GM19099 (cell line): ENCODE measurements at regions not wholly inside any gene's neighbourhood (a gene's known extent, or its start where the extent isn't known, plus 50 kb on each side); places are given as distances from the start of the nearest gene placed in this dataset.

Source experiments
- POLR2A ChIP-seq: IDR thresholded peaks from 3 replicates; pipeline ENCODE4 v1.6.1; 2011; ENCODE audit warnings: low read depth; ENCODE audit not compliant: insufficient read length; ENCODE audit errors: extremely low read depth

DNA sequence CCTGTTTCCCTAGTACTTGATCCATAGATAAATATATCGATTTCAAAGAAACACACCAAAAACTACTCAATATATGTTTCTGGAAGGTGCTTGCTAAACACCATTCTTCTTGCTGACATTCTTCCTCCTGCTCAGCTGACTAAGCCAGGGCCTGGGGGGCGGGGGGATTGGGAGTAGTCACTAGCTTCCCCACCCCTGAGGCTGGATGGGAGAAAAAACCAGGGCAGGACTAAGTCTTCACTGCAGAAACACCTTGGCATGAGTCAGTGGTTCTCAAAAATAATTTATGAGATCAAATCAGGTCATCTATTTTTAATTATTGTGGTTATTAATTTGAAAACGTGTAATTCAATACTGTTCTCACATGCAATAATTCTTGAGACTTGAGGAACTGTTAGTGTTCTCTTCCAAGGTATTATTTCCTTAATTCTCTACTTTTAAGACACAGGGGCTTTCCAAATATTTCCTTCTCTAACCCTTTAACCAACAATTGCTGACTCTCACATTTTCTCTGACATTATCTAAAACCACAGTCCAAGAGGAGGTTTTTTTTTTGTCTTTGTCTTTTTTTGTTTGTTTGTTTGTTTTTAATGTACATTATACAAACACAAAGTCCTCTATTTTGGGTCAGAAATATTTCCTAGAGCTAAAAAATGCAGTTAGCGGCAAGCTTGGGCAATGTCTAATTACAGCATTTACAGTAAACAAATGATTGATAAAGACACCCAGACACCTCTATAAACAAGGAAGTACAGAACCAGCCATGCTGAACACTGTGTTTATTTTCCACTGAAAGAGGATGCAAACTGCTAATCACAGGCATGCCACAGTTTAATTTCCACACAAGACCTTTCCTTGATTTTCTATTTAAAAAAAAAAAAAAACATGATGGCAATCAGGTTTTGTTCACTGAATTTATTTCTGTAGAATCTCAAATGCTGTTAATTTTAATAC lies 120.3 kb upstream of the USP9X start:
- no peak for TF ChIP-seq POLR2A

DNA sequence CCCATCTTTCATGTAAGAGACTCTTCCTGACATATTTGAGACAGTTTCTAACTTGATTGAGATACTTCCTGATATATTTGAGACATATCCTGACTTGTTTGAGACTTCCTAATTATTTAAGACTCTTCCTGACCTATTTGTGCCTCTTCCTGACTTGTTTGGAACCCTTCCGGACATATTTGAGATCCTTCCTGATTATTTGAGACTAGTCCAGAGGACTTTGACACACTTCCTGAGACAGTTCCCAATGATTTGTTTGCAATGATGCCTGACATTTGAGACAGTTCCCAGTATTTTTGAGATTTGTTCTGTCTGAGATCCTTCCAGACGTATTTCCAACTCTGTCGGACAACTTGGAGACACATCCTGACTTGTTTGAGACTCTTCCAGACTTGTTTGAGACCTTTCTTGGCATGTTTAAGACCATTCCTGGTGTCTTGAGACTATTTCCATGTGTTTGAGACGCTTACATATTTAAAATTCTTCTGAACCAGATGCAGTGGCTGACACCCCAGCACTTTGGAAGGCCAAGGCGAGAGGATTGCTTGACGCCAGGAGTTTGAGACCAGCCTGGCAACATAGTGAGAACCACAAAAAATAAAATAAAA lies 118.9 kb upstream of the USP9X start:
- no peak for TF ChIP-seq POLR2A

- no peak for TF ChIP-seq POLR2A
Measured at GRCh38 chrX:40968180-40968579, 117.1 kb upstream of the USP9X start.

GRCh38 chrX:40971736-40972135 lies 113.5 kb upstream of the USP9X start:
- TF ChIP-seq POLR2A: no peak

DNA sequence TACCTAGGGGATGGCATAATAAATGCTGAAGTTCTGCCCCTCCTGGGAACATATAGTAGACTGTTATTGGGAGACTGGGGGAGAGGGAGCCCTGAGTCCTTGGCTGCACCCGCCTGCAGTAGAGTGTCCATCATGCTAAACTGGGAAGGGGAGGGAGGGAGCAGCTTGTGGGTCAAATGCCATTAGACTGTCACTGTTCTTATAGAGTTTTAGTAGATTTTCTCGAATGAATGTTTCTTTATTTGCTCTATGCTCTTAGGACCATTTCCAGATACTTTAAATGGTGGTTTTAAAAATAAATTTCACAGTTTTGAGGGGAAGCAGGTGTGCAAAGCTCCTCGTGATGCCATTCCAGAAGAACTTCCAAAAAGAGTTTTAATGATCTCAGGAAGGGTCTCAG lies 111.6 kb upstream of the USP9X start:
- TF ChIP-seq POLR2A: no peak

DNA sequence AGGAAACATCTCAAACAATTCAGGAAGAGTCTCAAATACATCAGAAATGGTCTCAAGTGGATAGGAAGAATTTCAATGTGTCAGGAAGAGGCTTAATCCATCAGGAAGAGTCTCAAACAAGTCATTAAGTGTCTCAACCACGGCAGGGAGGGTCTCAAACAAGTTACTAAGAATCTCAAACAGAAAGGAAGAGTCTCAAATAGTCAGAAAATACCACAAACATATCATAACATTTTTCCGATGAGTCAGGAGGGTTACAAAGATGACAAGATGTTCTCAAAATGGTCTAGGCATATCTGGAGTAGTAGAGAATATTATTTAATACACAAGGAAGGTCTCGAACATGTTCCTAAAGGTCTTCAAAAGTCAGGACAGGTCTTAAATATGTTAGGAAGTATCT lies 109.3 kb upstream of the USP9X start:
- TF ChIP-seq POLR2A: no peak

GRCh38 chrX:40976981-40977380 lies 108.3 kb upstream of the USP9X start:
- TF ChIP-seq POLR2A: no peak

GRCh38 chrX:40984962-40985361 lies 100.3 kb upstream of the USP9X start:
- TF ChIP-seq POLR2A: no peak

DNA sequence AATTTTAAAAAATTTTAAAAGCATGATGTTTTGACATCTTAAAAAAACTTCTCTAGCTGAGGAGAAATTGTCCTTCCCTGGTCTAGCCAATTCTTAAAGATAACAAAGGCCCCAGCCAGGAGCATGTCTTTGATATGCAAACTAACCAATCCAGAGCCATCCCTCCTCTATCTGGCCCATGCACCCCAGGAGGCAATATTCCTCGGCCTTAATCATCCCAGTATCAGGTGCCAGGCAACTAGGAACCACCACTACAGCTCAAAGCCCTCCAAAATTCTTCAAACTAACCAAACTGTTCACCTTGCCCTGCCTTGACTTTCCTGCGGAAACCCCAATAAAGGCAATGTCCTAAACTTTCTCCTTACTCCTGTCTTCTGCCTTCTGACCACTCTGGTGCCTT lies 97.8 kb upstream of the USP9X start:
- TF ChIP-seq POLR2A: no peak

GRCh38 chrX:40988100-40988499 lies 97.1 kb upstream of the USP9X start:
- TF ChIP-seq POLR2A: no peak

DNA sequence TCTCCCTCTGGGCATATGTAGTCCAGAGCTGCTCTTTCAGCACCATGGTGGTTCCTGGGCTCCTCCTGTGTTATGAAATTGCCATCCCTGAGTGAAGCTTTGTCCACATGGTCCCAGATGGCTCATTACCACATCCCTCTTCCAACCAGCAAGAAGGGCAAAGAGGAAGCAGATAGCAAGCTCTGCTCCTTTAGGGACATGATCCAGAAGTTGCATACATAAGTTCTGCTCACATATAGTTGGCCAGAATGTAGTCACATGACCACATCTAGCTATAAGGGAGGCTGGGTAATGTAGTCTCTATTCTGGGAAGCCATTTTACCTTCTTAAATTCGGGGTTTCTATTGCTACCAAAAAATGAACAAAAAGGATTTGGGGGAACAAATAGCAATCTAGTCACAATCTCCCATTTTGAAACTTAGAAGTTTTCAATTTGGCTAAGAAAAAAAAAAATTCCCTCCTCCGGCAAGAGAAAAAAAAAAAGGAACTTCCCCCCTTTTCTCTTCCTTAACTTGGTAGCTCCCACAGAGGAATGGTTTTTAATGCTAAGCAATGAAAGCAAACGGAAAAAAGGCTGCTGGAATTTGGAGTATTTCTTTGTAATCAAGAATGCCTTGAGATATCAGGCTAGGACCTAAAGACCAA lies 88.2 kb upstream of the USP9X start:
- no peak for TF ChIP-seq POLR2A

DNA sequence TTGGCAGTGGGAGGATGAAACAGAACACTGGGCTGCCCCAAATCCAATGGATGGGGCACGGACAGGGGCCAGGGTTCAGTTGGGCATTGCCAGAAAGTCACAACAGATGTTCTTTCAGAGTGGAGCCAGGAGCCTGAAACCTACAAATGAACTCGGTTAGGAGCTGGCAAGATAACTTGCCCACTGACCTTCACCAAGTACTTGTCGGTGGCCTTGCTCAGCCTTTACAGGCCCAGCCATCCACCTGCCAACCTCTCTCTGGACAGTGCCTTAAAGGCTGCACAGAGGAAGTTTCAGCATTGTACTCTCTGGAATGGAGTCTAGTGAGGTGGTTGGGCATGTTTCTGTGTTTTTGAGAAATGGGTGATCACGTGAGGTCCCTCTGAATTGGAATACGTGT lies 87.1 kb upstream of the USP9X start:
- no peak for TF ChIP-seq POLR2A

DNA sequence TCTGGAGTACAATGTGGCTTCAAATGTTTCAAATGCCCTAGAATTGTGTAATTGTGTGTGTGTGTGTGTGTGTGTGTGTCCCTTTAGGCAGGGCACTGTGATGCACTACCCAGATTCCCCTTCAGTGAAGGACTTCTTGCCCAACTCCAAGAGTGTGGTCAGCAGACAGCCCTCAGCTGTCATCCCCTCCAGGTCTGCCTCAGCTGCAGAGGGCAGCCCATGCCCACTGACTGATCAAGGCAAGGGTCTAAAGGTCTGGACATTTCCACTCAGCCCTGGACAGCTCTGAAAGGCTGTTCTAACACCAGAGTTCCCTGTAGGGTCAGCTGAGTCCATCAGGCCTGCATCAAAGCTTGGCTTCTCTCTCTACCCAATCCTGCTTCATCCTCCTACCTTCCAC lies 83.9 kb upstream of the USP9X start:
- TF ChIP-seq POLR2A: no peak

DNA sequence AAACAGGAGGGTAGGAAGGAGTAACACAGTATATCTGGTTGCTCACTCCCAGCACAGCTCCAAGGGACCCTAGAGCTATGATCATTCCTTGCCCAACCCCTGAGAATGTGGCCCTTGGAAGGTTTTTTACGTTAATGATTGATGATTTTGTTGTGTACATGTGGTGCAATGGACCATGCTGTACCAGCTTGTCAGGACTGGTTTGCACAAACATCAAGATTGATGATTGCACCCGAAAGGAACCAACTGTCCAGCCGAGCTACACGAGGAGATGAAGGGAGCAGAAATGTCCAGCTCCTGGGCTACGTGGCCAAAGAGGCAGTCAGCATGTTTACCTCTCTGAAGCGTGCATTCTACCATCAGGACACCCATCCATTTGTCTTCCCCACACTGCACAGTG lies 83.2 kb upstream of the USP9X start:
- TF ChIP-seq POLR2A: no peak

GRCh38 chrX:41003506-41004270 lies 81.6 kb upstream of the USP9X start:
- TF ChIP-seq POLR2A: no peak
